ENCODE measurements at regions not wholly inside any gene's neighbourhood (a gene's known extent, or its start where the extent isn't known, plus 50 kb on each side); places are given as distances from the start of the nearest gene placed in this dataset.

GRCh38 chr11:101288392-101288791 is 158.8 kb upstream of the PGR start:
- no peak for TF ChIP-seq CTCF (IDR thresholded peaks at IDR 0.05)
- no peak for TF ChIP-seq POLR2A (IDR thresholded peaks at IDR 0.05; ENCODE audit: low read depth)
